GM19328 (cell line): ENCODE measurements at regions not wholly inside any gene's neighbourhood (a gene's known extent, or its start where the extent isn't known, plus 50 kb on each side); places are given as distances from the start of the nearest gene placed in this dataset.
A peak's percentile ranks its signal among the peaks of the same experiment; 100 is the strongest.

Source experiments
- ATAC-seq: cut with Tn5 transposase; IDR thresholded peaks from one replicate; pipeline ENCODE4 v1.9.1; 2021; ENCODE audit warnings: mild to moderate bottlenecking, moderate library complexity; ENCODE audit not compliant: unreplicated experiment

GRCh38 chr10:7507887-7508726 is 97.3 kb upstream of the SFMBT2 start:
- ATAC-seq = no peak

GRCh38 chr10:7506571-7506970 is 95.7 kb upstream of the SFMBT2 start:
- ATAC-seq = no peak

- ATAC-seq = no peak
Observed at GRCh38 chr10:7505196-7505595, 94.4 kb upstream of the SFMBT2 start.

- no peak for ATAC-seq
Observed at GRCh38 chr10:7503190-7503589, 92.4 kb upstream of the SFMBT2 start.

- ATAC-seq = no peak
Observed at GRCh38 chr10:7501157-7501556, 90.3 kb upstream of the SFMBT2 start.

GRCh38 chr10:7498111-7498510 is 87.3 kb upstream of the SFMBT2 start:
- no peak for ATAC-seq

GRCh38 chr10:7493996-7494395 is 83.2 kb upstream of the SFMBT2 start:
- no peak for ATAC-seq

- ATAC-seq = peak; percentile 26
Observed at GRCh38 chr10:7492660-7493046, 81.8 kb upstream of the SFMBT2 start.

GRCh38 chr10:7491949-7492659 is 81.3 kb upstream of the SFMBT2 start:
- ATAC-seq = peak; percentile 94

- no peak for ATAC-seq
Observed at GRCh38 chr10:7491230-7491629, 80.4 kb upstream of the SFMBT2 start.

GRCh38 chr10:7488418-7488829 is 77.6 kb upstream of the SFMBT2 start:
- ATAC-seq = no peak

GRCh38 chr10:7487528-7487927 is 76.7 kb upstream of the SFMBT2 start:
- ATAC-seq = no peak

GRCh38 chr10:7486528-7486927 is 75.7 kb upstream of the SFMBT2 start:
- no peak for ATAC-seq

GRCh38 chr10:7485799-7486198 is 75.0 kb upstream of the SFMBT2 start:
- ATAC-seq = no peak

GRCh38 chr10:7485244-7485556 is 74.4 kb upstream of the SFMBT2 start:
- no peak for ATAC-seq

- peak; percentile 67 for ATAC-seq
Observed at GRCh38 chr10:7484456-7485243, 73.8 kb upstream of the SFMBT2 start.

GRCh38 chr10:7483848-7484247 is 73.0 kb upstream of the SFMBT2 start:
- no peak for ATAC-seq

- ATAC-seq = no peak
Observed at GRCh38 chr10:7482992-7483391, 72.2 kb upstream of the SFMBT2 start.

GRCh38 chr10:7481368-7481765 is 70.5 kb upstream of the SFMBT2 start:
- ATAC-seq = no peak

GRCh38 chr10:7480742-7481367 is 70.0 kb upstream of the SFMBT2 start:
- ATAC-seq = peak; percentile 35
